DMS79 (cell line): ENCODE measurements at regions not wholly inside any gene's neighbourhood (a gene's known extent, or its start where the extent isn't known, plus 50 kb on each side); places are given as distances from the start of the nearest gene placed in this dataset.
"Not testable (repeated sequence)": the region's sequence is repeated elsewhere in the genome, so short reads cannot be mapped to it uniquely, and the experiment has no call there.

Experiments used
- DNase-seq: peaks from one replicate; lab custom pipeline; 2025; lab: John Stamatoyannopoulos, UW

GRCh38 chr10:35784751-35785150 lies 142.7 kb upstream of the FZD8 start:
- DNase-seq, result no peak

- no peak for DNase-seq
Observed at GRCh38 chr10:35783305-35783838, 141.3 kb upstream of the FZD8 start.

DNA sequence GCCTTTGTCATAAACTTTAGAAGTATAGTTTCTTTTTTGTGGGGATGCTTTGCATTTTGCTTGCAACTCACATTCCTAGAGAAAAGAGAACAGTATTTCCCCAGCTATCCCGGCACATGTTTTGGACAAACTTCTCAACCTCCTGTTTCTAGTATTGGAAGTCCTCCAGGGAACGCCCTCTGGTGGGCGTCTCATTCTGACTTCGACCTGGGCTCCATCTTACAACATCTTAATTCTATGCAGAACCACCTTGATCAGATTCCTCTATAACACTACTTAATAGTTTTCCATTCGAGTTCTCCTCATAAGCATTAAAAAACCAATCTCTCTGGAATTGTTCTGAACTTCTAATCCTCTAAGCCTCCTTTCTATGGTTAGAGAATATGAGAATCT lies 139.5 kb upstream of the FZD8 start:
- no peak for DNase-seq

GRCh38 chr10:35780970-35781642 lies 139.0 kb upstream of the FZD8 start:
- no peak for DNase-seq

GRCh38 chr10:35778306-35778705 lies 136.2 kb upstream of the FZD8 start:
- no peak for DNase-seq

DNA sequence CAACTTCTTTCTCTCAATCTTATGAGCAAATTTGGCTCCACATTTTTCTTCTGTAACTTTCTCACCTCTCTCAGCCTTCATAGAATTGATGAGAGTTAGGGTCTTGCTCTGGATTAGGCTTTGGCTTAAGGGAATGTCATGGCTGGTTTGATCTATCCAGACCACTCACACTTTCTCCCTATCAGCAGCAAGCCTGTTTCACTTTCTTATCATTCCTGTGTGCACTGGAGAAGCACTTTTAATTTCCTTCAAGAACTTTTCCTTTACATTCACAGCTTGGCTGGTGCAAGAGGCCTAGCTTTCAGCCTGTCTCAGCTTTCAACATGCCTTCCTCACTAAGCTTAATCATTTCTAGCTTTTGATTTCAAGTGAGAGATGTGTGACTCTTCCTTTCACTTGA lies 134.5 kb upstream of the FZD8 start:
- not testable (repeated sequence) for DNase-seq

DNA sequence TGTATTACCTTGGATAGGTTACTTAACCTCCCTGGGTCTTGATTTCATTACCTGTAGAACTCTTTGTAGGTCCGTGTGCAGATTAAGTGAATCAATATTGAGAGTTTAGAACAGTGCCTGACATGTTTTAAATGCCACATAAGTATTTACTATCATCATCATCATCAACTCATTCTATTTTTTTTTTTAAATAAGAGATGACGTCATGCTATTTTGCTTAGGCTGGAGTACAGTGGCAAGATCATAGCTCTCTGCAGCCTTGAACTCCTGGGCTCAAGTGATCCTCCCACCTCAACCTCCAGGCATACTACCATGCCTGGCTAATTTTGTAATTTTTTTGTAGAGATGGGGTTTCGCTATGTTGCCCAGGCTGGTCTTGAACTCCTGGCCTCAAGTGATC lies 132.0 kb upstream of the FZD8 start:
- DNase-seq, result no peak

GRCh38 chr10:35770817-35771355 lies 128.8 kb upstream of the FZD8 start:
- DNase-seq, result no peak

DNA sequence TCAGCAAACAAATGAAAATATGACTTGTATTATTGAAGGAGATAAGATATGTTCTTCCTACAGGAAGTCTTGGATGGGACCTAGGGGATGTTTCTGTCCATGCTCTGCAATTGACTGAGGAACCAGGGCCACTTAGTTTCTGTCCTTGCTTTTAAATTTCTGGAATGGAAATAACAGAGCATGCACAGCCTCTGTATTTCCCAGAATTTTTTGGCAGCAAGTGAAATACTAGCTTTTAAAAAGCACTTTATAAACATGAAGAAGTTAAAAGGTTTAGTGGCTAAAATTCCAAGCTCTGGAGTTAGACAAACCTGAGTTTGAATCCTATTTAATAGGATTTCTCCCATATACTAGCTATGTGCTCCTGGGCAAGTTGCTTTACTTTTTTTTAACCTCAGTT lies 127.7 kb upstream of the FZD8 start:
- DNase-seq, result no peak

- DNase-seq, result no peak
Observed at GRCh38 chr10:35768731-35769130, 126.6 kb upstream of the FZD8 start.

GRCh38 chr10:35768011-35768410 lies 125.9 kb upstream of the FZD8 start:
- no peak for DNase-seq

GRCh38 chr10:35765996-35766395 lies 123.9 kb upstream of the FZD8 start:
- DNase-seq, result no peak

GRCh38 chr10:35765066-35765527 lies 123.0 kb upstream of the FZD8 start:
- DNase-seq, result no peak

DNA sequence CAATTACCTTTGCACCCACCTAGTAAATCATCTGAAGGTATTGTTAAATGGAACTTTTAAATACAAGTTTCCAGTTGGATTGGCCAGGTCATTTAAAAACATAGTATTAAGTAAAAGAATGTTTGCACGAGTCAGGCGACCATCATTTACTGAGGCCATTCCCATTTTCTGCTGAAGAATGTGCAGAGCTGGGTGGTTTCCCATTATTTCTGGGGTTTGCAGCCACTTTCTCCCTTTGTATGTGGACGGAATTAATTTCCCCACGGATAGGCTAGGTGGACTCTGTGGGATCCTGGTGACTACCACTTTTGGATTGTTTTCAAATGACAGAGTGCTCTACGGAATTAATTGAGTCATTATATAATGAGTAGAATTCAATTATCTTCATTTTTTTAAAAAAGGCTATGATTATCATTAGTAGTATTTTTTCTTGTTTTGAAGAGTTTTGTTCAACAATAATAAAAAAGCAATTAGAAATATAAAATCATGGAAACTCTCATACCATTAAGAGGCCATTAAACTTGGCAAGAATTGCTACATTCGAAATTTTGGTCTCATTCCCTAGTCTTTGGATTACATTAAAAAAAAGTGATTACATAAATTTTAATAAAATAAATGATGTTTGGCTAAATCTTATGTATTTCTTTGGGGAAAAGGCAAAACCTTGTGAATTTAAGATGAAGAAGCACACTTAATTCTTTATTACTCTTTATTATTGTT lies 120.4 kb upstream of the FZD8 start:
- no peak for DNase-seq

DNA sequence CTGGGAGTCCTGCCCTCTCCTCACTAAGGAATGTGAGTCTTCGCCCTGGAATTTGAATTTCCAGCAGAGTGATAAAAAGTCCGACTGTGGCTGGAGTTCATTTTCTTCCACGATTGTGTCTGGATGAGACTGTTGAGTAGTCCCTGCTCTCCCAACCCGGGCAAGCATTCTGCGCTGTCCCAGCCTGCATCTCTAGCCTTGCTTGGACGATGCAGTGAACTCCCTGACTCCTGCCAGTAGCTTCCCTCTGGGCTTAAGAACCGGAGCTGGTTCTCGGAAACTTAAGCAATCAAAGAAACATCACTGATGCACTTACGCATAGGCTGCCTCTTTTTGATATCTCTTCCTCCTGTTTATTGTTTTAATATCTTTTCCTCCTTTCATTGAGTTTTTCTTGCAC lies 116.0 kb upstream of the FZD8 start:
- no peak for DNase-seq

- no peak for DNase-seq
Observed at GRCh38 chr10:35754519-35754918, 112.4 kb upstream of the FZD8 start.

DNA sequence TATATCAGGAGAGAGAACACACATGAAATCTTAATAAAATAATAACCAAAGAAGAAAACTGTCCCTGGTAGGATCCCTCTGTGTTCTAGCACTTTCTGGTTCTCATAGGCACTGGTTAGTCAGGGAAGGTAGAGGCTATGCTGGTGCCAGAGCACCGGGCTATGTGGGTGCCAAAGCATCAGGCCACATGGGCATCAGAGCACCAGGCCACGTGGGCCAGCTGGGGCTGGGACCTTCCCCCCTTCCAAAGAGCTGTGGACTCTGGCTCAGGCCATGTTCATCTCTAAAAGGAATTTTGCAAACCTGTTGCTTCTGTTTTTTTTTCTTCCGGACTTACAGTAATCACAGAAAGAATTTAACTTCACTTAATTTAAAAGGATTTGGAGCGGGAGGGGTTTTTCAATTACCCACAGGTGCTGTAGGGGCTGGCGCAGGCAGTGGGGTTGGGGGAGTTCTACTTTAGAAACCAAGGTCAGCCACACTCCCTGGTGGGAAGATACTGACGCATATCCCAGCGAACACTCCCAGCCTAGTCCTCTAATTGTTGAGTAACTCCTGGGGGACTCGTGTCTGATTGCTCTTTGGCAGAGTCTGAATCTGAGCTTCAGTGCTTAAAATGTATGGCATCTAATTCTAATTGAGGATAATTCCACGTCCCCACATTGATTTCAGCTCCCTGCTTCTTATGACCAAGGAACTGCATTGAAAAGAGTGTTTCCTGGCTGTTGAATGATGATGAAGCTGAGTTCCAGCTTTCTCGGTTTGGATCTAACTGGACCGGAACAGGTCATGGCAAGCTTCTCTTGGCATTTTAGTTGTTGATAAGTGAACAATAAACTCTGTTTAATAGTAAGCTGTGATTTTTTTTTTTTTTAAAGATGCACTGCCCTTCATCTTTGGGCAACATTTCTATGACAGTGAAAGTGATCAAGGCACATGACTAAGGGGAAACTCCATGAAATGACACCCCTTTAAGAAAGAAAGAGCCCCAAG lies 110.7 kb upstream of the FZD8 start:
- DNase-seq, result no peak

DNA sequence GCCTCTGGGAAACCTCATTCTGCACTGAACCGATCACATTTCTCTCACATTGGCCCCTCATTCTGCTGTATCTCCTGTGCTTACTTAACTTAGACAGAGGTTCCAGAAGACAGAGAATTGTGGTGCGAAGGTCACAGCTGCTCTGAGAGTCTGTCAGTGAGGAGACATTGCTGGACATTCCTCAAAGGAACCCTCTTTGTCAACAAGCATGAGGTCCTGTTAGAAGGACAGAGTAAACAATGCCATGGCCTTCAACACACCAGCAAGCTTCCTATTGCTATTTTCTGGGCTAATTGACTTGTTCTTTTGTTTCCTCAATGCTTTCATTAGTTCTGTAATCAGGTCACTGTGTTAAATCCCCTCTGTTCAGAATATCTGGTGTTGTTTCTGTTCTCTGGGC lies 109.3 kb upstream of the FZD8 start:
- DNase-seq, result no peak

GRCh38 chr10:35749230-35749629 lies 107.1 kb upstream of the FZD8 start:
- DNase-seq, result no peak

- no peak for DNase-seq
Observed at GRCh38 chr10:35745617-35746403, 103.7 kb upstream of the FZD8 start.

DNA sequence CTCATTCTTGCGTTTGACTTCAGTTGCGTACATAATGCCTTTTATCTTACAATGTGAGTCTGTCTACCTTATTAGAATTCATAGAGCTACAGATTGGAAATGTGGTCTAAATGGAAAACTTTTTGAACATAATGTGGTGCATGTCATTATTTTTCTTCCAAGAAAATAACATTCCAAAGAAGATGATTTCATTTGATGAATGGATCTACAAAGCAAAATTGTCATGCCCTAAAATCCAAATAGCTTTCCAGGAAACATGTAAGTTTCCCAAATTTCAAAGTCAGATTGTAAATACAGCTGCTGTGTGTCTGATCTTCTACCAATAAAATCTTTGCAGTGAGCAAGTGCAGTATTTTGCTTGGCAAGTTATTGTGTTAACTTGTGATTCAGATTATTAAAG lies 101.8 kb upstream of the FZD8 start:
- no peak for DNase-seq
